WTC11 (cell line): ENCODE measurements at regions not wholly inside any gene's neighbourhood (a gene's known extent, or its start where the extent isn't known, plus 50 kb on each side); places are given as distances from the start of the nearest gene placed in this dataset.
A peak's percentile ranks its signal among the peaks of the same experiment; 100 is the strongest.

Experiments used
- ATAC-seq: fragments of 200-7000 bp; cut with Tn5 transposase; 2 replicates; pipeline ENCODE4 v1.10.0; 2021; ENCODE audit warnings: mild to moderate bottlenecking, moderate library complexity
- CTCF ChIA-PET: fragments of 300-600 bp; sonication (Branson Sonifier 250); formaldehyde crosslinking; loops from one replicate; lab custom pipeline; 2021; ENCODE audit warnings: antibody characterized with exemption; lab: Charles Lee
- POLR2A ChIA-PET: fragments of 350-600 bp; sonication (Branson Sonifier 250); formaldehyde crosslinking; loops from one replicate; lab custom pipeline; 2021; ENCODE audit warnings: antibody characterized with exemption; lab: Charles Lee
- DNase-seq: peaks from one replicate; pipeline ENCODE4 v3.0.0; 2021; ENCODE audit warnings: low spot score
- H3K27ac Mint-ChIP-seq: 2 replicates; pipeline ENCODE4 v1.8.0; 2021; ENCODE audit warnings: mixed read lengths
- H3K27me3 Mint-ChIP-seq: 2 replicates; pipeline ENCODE4 v1.8.0; 2021; ENCODE audit warnings: low read depth, mild to moderate bottlenecking, moderate library complexity, mixed read lengths
- H3K36me3 Mint-ChIP-seq: 2 replicates; pipeline ENCODE4 v1.8.0; 2021; ENCODE audit warnings: mixed read lengths
- H3K4me1 Mint-ChIP-seq: 2 replicates; pipeline ENCODE4 v1.8.0; 2022; ENCODE audit warnings: mixed read lengths
- H3K4me3 Mint-ChIP-seq: 2 replicates; pipeline ENCODE4 v1.8.0; 2021; ENCODE audit warnings: mild to moderate bottlenecking, moderate library complexity, mixed read lengths
- H3K9me3 Mint-ChIP-seq: 2 replicates; pipeline ENCODE4 v1.8.0; 2021; ENCODE audit warnings: mixed read lengths
- CREB1 ChIP-seq: sonication (generic); formaldehyde crosslinking; IDR thresholded peaks from 2 replicates; pipeline ENCODE4 v1.8.0; 2023; ENCODE audit warnings: mild to moderate bottlenecking, missing genetic modification reagents
- JUN ChIP-seq: sonication (generic); formaldehyde crosslinking; IDR thresholded peaks from 2 replicates; pipeline ENCODE4 v1.8.0; 2023; ENCODE audit warnings: mild to moderate bottlenecking, missing genetic modification reagents
- SMAD3 ChIP-seq: sonication (generic); formaldehyde crosslinking; IDR thresholded peaks from 2 replicates; pipeline ENCODE4 v1.8.0; 2022; ENCODE audit warnings: missing genetic modification reagents, mild to moderate bottlenecking, borderline replicate concordance
- SOX15 ChIP-seq: fragments of 250-450 bp; sonication (Bioruptor Pico); IDR thresholded peaks from 2 replicates; pipeline ENCODE4 v1.9.0; 2021; ENCODE audit warnings: mild to moderate bottlenecking
- SP1 ChIP-seq: sonication (generic); formaldehyde crosslinking; conservative IDR thresholded peaks from 2 replicates; pipeline ENCODE4 v1.8.1; 2022; ENCODE audit warnings: missing genetic modification reagents
- TEAD4 ChIP-seq: sonication (generic); formaldehyde crosslinking; IDR thresholded peaks from 2 replicates; pipeline ENCODE4 v1.8.0; 2022; ENCODE audit warnings: mild to moderate bottlenecking, missing genetic modification reagents
- TF ChIP-seq, protein P1 (sequence below): fragments of 200-600 bp; IDR thresholded peaks from 2 replicates; pipeline ENCODE4 v1.8.0; 2022; ENCODE audit warnings: antibody characterized with exemption
- TF ChIP-seq, protein P2 (sequence below): sonication (generic); formaldehyde crosslinking; IDR thresholded peaks from 2 replicates; pipeline ENCODE4 v1.8.1; 2022; ENCODE audit warnings: missing genetic modification reagents, borderline replicate concordance
- TF ChIP-seq, protein P3 (sequence below): sonication (generic); formaldehyde crosslinking; IDR thresholded peaks from 2 replicates; pipeline ENCODE4 v1.8.0; 2023; ENCODE audit warnings: mild to moderate bottlenecking, missing genetic modification reagents
- TF ChIP-seq, protein P4 (sequence below): sonication (generic); formaldehyde crosslinking; IDR thresholded peaks from 2 replicates; pipeline ENCODE4 v1.8.1; 2022; ENCODE audit warnings: low read depth, mild to moderate bottlenecking, moderate library complexity, missing genetic modification reagents, borderline replicate concordance

DNA sequence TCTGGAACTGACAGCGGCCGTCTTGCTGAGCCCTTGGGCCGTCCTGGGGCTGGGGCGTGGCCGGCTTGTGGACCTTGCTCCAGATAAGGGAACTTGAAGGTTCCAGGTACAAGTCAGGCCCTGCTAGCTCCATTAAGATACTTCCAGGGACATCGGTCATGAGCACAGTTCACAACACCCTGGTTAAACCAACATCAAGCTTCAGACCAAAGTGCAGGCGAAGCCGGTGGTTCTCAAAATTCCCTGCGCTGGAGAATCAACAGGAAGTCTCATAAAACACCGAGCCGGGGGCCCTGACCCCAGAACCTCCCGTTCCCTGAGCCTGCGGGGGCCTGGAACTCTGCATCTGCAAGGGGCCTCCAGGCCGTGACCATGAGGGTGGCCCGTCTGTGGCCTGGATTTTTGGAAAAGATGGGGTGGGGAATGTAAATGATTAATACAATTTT is 1043.8 kb downstream of the BRD1 start:
- Mint-ChIP-seq H3K27me3 (no peaks in the 10 kb centered on the region; the same call in 1 of the 2 replicates), H3K36me3 (no peaks in the 10 kb centered on the region)
- no peak for ATAC-seq
- TF ChIP-seq SMAD3 (CRISPR knock-in tag), result no peak
- TF ChIP-seq, protein P1, sequence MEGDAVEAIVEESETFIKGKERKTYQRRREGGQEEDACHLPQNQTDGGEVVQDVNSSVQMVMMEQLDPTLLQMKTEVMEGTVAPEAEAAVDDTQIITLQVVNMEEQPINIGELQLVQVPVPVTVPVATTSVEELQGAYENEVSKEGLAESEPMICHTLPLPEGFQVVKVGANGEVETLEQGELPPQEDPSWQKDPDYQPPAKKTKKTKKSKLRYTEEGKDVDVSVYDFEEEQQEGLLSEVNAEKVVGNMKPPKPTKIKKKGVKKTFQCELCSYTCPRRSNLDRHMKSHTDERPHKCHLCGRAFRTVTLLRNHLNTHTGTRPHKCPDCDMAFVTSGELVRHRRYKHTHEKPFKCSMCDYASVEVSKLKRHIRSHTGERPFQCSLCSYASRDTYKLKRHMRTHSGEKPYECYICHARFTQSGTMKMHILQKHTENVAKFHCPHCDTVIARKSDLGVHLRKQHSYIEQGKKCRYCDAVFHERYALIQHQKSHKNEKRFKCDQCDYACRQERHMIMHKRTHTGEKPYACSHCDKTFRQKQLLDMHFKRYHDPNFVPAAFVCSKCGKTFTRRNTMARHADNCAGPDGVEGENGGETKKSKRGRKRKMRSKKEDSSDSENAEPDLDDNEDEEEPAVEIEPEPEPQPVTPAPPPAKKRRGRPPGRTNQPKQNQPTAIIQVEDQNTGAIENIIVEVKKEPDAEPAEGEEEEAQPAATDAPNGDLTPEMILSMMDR, result no peak
- TF ChIP-seq TEAD4 (CRISPR knock-in tag), result no peak
- TF ChIP-seq SOX15 (CRISPR knock-in tag), result no peak
- no peak for TF ChIP-seq JUN
- TF ChIP-seq, protein P2, sequence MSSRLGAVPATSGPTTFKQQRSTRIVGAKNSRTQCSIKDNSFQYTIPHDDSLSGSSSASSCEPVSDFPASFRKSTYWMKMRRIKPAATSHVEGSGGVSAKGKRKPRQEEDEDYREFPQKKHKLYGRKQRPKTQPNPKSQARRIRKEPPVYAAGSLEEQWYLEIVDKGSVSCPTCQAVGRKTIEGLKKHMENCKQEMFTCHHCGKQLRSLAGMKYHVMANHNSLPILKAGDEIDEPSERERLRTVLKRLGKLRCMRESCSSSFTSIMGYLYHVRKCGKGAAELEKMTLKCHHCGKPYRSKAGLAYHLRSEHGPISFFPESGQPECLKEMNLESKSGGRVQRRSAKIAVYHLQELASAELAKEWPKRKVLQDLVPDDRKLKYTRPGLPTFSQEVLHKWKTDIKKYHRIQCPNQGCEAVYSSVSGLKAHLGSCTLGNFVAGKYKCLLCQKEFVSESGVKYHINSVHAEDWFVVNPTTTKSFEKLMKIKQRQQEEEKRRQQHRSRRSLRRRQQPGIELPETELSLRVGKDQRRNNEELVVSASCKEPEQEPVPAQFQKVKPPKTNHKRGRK, result no peak
- TF ChIP-seq, protein P3, sequence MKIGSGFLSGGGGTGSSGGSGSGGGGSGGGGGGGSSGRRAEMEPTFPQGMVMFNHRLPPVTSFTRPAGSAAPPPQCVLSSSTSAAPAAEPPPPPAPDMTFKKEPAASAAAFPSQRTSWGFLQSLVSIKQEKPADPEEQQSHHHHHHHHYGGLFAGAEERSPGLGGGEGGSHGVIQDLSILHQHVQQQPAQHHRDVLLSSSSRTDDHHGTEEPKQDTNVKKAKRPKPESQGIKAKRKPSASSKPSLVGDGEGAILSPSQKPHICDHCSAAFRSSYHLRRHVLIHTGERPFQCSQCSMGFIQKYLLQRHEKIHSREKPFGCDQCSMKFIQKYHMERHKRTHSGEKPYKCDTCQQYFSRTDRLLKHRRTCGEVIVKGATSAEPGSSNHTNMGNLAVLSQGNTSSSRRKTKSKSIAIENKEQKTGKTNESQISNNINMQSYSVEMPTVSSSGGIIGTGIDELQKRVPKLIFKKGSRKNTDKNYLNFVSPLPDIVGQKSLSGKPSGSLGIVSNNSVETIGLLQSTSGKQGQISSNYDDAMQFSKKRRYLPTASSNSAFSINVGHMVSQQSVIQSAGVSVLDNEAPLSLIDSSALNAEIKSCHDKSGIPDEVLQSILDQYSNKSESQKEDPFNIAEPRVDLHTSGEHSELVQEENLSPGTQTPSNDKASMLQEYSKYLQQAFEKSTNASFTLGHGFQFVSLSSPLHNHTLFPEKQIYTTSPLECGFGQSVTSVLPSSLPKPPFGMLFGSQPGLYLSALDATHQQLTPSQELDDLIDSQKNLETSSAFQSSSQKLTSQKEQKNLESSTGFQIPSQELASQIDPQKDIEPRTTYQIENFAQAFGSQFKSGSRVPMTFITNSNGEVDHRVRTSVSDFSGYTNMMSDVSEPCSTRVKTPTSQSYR (CRISPR knock-in tag), result no peak
- TF ChIP-seq, all 79 proteins: peak for 0
- Mint-ChIP-seq H3K4me3 (no peak overlapping the region), H3K9me3 (no peaks in the 10 kb centered on the region), H3K27ac (no peak overlapping the region), H3K4me1 (peaks cover 22% of the 10 kb centered on the region)
- CTCF ChIA-PET, result interaction anchor here (0.9 to 2.0 kb wide), 16 partner anchors 8 to 521 kb away, joined by 3 to 17 read pairs (median 6); no protein-coding TSS in a partner anchor
- no peak for DNase-seq
- POLR2A ChIA-PET, result no interaction called here

DNA sequence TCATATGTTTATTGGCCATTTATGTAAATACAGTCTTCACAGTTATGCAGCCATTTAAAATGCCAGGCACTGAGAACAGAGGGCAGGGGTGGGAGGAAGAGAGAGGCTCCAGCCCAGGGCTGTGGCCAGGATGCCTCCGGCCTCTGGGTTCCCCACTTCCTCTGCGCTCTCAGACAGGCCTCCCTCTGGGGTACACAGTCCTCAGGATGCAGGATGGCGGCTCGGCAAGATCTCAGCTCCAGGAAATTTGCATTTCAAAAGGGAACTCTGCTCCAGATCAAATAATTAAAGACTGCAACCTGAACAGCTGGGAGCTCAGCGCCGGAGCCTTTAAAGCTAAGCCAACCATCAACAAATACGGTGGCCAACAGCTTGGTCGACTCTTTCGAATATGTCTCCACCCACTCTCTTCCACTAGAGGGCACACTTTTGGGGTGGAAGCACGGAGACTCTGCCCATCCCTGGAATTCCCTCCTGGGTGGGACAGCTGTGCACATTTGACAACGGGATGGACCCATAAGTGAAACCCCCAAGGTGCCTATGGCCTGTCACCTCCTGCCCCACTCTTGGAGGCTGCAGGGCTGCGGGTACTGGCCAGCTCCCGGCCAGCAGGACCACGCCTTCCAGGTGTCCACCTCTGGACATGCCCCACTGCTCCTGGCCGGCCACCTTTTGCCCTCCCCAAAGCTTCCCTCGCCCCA is 1044.7 kb downstream of the BRD1 start:
- Mint-ChIP-seq H3K27ac (peak overlapping the region; percentile 44; the same call in 1 of the 2 replicates), H3K27me3 (no peaks in the 10 kb centered on the region; the same call in 1 of the 2 replicates), H3K4me1 (peaks cover 22% of the 10 kb centered on the region), H3K36me3 (no peaks in the 10 kb centered on the region), H3K9me3 (no peaks in the 10 kb centered on the region), H3K4me3 (no peak overlapping the region)
- POLR2A ChIA-PET, result interaction anchor here (1.5 kb wide), 1 partner anchor 13 kb away, joined by 3 read pairs; no protein-coding TSS in a partner anchor
- TF ChIP-seq, protein P1, result peak; percentile 58
- TF ChIP-seq CREB1 (no peak), SP1 (CRISPR knock-in tag) (0 out of 2 replicates have a peak, but pooled peaks have one; percentile 14)
- TF ChIP-seq, protein P4, sequence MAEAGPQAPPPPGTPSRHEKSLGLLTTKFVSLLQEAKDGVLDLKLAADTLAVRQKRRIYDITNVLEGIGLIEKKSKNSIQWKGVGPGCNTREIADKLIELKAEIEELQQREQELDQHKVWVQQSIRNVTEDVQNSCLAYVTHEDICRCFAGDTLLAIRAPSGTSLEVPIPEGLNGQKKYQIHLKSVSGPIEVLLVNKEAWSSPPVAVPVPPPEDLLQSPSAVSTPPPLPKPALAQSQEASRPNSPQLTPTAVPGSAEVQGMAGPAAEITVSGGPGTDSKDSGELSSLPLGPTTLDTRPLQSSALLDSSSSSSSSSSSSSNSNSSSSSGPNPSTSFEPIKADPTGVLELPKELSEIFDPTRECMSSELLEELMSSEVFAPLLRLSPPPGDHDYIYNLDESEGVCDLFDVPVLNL (CRISPR knock-in tag), result no peak
- DNase-seq, result peak; percentile 51
- peak; percentile 80 for ATAC-seq
- CTCF ChIA-PET, result interaction anchor here (0.6 to 2.0 kb wide), 34 partner anchors 9 to 940 kb away, joined by 3 to 17 read pairs (median 4); no protein-coding TSS in a partner anchor
